ENCODE measurements at regions not wholly inside any gene's neighbourhood (a gene's known extent, or its start where the extent isn't known, plus 50 kb on each side); places are given as distances from the start of the nearest gene placed in this dataset.

DNA sequence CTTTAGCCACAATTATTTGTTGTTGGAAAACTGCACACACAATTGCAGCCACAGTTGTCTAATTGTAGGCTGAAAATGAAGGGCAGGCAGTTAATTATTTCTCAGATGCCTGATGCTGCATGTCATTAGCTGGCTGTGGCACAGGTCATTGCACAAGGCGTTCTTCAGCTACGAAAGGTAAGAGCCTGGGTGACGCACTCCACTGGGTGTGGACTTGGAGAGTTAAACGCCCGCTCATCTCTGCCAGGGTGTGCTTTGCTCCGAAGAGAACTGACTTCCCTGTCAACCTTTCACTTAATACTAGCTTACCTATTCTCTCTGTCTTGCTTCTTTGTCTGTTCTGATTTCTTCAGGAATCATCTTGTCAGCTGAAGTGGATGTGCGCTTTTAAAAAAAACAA is 91.4 kb upstream of the CPM start:
- TF ChIP-seq, protein P1, sequence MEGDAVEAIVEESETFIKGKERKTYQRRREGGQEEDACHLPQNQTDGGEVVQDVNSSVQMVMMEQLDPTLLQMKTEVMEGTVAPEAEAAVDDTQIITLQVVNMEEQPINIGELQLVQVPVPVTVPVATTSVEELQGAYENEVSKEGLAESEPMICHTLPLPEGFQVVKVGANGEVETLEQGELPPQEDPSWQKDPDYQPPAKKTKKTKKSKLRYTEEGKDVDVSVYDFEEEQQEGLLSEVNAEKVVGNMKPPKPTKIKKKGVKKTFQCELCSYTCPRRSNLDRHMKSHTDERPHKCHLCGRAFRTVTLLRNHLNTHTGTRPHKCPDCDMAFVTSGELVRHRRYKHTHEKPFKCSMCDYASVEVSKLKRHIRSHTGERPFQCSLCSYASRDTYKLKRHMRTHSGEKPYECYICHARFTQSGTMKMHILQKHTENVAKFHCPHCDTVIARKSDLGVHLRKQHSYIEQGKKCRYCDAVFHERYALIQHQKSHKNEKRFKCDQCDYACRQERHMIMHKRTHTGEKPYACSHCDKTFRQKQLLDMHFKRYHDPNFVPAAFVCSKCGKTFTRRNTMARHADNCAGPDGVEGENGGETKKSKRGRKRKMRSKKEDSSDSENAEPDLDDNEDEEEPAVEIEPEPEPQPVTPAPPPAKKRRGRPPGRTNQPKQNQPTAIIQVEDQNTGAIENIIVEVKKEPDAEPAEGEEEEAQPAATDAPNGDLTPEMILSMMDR (IDR thresholded peaks at IDR 0.05), result no peak
- TF ChIP-seq POLR2A (IDR thresholded peaks at IDR 0.05), result peak in 2 of 3 donors; percentile 46 to 57

Measured in body of pancreas (tissue), 4 donors.